ENCODE measurements at regions not wholly inside any gene's neighbourhood (a gene's known extent, or its start where the extent isn't known, plus 50 kb on each side); places are given as distances from the start of the nearest gene placed in this dataset.

- no peak for DNase-seq (ENCODE audit: low read depth in 2 of 2)
Measured at GRCh38 chr11:70808686-70809375, 410.5 kb downstream of the CTTN start.

GRCh38 chr11:70810133-70810532 is 411.8 kb downstream of the CTTN start:
- no peaks in the 10 kb centered on the region for H3K79me2 ChIP-seq (ENCODE audit: control insufficient read depth, insufficient read depth, low read length)

More at GRCh38 chr11:70808686-70809375, 410.5 kb downstream of the CTTN start:
- H3K79me2 ChIP-seq (ENCODE audit: control insufficient read depth, insufficient read depth, low read length) = no peaks in the 10 kb centered on the region
- TF ChIP-seq CTCF (conservative IDR thresholded peaks at IDR 0.05 in 1 of 2, IDR thresholded peaks at IDR 0.05 in 1 of 2; ENCODE audit: low read depth in 1 of 2, low read length in 2 of 2) = no peak
- TF ChIP-seq EZH2 (IDR thresholded peaks at IDR 0.05; ENCODE audit: low read length, missing control alignments) = no peak
- no peaks in the 10 kb centered on the region for H3K9me3 ChIP-seq (ENCODE audit: control insufficient read depth, insufficient read depth, low read depth, low read length)
- H3K4me1 ChIP-seq (ENCODE audit: control insufficient read depth, extremely low read depth, insufficient read depth, low read length) = no peaks in the 10 kb centered on the region
- H3K27ac ChIP-seq (ENCODE audit: insufficient read depth, low read length) = no peak overlapping the region
- no peaks in the 10 kb centered on the region for H4K20me1 ChIP-seq (ENCODE audit: control insufficient read depth, extremely low read depth, insufficient read depth, low read length)
- no peak overlapping the region for H3K4me2 ChIP-seq (ENCODE audit: extremely low read depth, insufficient read depth, low read length)
- no peak overlapping the region for H2AFZ ChIP-seq (ENCODE audit: low read length)
- H3K9ac ChIP-seq (ENCODE audit: insufficient read depth, low read length) = no peak overlapping the region
- H3K36me3 ChIP-seq (ENCODE audit: control insufficient read depth, insufficient read depth, low read length) = no peaks in the 10 kb centered on the region
- H3K4me3 ChIP-seq (replicated peaks in 1 of 4; ENCODE audit: control extremely low read depth in 1 of 4, insufficient read depth in 1 of 4, low read depth in 3 of 4, low read length in 4 of 4) = no peak overlapping the region
- H3K27me3 ChIP-seq (ENCODE audit: control insufficient read depth, insufficient read depth, low read length) = no peaks in the 10 kb centered on the region

GRCh38 chr11:70810681-70811080 is 412.4 kb downstream of the CTTN start:
- H3K4me1 ChIP-seq (ENCODE audit: control insufficient read depth, extremely low read depth, insufficient read depth, low read length) = no peaks in the 10 kb centered on the region
- H2AFZ ChIP-seq (ENCODE audit: low read length) = no peak overlapping the region
- no peaks in the 10 kb centered on the region for H3K9me3 ChIP-seq (ENCODE audit: control insufficient read depth, insufficient read depth, low read depth, low read length)
- H4K20me1 ChIP-seq (ENCODE audit: control insufficient read depth, extremely low read depth, insufficient read depth, low read length) = no peaks in the 10 kb centered on the region
- H3K4me2 ChIP-seq (ENCODE audit: extremely low read depth, insufficient read depth, low read length) = no peak overlapping the region
- no peak for DNase-seq (ENCODE audit: low read depth in 2 of 2)
- no peaks in the 10 kb centered on the region for H3K36me3 ChIP-seq (ENCODE audit: control insufficient read depth, insufficient read depth, low read length)
- H3K79me2 ChIP-seq (ENCODE audit: control insufficient read depth, insufficient read depth, low read length) = no peaks in the 10 kb centered on the region
- H3K27me3 ChIP-seq (ENCODE audit: control insufficient read depth, insufficient read depth, low read length) = no peaks in the 10 kb centered on the region
- H3K9ac ChIP-seq (ENCODE audit: insufficient read depth, low read length) = no peak overlapping the region
- no peak for TF ChIP-seq CTCF (conservative IDR thresholded peaks at IDR 0.05 in 1 of 2, IDR thresholded peaks at IDR 0.05 in 1 of 2; ENCODE audit: low read depth in 1 of 2, low read length in 2 of 2)
- TF ChIP-seq EZH2 (IDR thresholded peaks at IDR 0.05; ENCODE audit: low read length, missing control alignments) = no peak
- H3K27ac ChIP-seq (ENCODE audit: insufficient read depth, low read length) = no peak overlapping the region
- no peak overlapping the region for H3K4me3 ChIP-seq (replicated peaks in 1 of 4; ENCODE audit: control extremely low read depth in 1 of 4, insufficient read depth in 1 of 4, low read depth in 3 of 4, low read length in 4 of 4)

More at GRCh38 chr11:70810133-70810532, 411.8 kb downstream of the CTTN start:
- Histone ChIP-seq H3K4me3 (replicated peaks in 1 of 4; ENCODE audit: control extremely low read depth in 1 of 4, insufficient read depth in 1 of 4, low read depth in 3 of 4, low read length in 4 of 4) (no peak overlapping the region), H3K4me2 (ENCODE audit: extremely low read depth, insufficient read depth, low read length) (no peak overlapping the region), H3K9ac (ENCODE audit: insufficient read depth, low read length) (no peak overlapping the region), H2AFZ (ENCODE audit: low read length) (no peak overlapping the region), H4K20me1 (ENCODE audit: control insufficient read depth, extremely low read depth, insufficient read depth, low read length) (no peaks in the 10 kb centered on the region), H3K9me3 (ENCODE audit: control insufficient read depth, insufficient read depth, low read depth, low read length) (no peaks in the 10 kb centered on the region), H3K27me3 (ENCODE audit: control insufficient read depth, insufficient read depth, low read length) (no peaks in the 10 kb centered on the region), H3K36me3 (ENCODE audit: control insufficient read depth, insufficient read depth, low read length) (no peaks in the 10 kb centered on the region), H3K27ac (ENCODE audit: insufficient read depth, low read length) (no peak overlapping the region), H3K4me1 (ENCODE audit: control insufficient read depth, extremely low read depth, insufficient read depth, low read length) (no peaks in the 10 kb centered on the region)
- no peak for DNase-seq (ENCODE audit: low read depth in 2 of 2)
- TF ChIP-seq EZH2 (IDR thresholded peaks at IDR 0.05; ENCODE audit: low read length, missing control alignments) (no peak), CTCF (conservative IDR thresholded peaks at IDR 0.05 in 1 of 2, IDR thresholded peaks at IDR 0.05 in 1 of 2; ENCODE audit: low read depth in 1 of 2, low read length in 2 of 2) (no peak)
